ENCODE measurements at regions not wholly inside any gene's neighbourhood (a gene's known extent, or its start where the extent isn't known, plus 50 kb on each side); places are given as distances from the start of the nearest gene placed in this dataset.

- TF ChIP-seq CTCF (IDR thresholded peaks at IDR 0.05; ENCODE audit: low read length) (no peak), EZH2 (IDR thresholded peaks at IDR 0.05; ENCODE audit: borderline replicate concordance, low read length) (no peak)
Observed at GRCh38 chr2:226074391-226074790, 674.9 kb downstream of the NYAP2 start.

Data from OCI-LY1 (cell line).